Duodenal mucosa (tissue), 2 donors: ENCODE measurements at regions not wholly inside any gene's neighbourhood (a gene's known extent, or its start where the extent isn't known, plus 50 kb on each side); places are given as distances from the start of the nearest gene placed in this dataset.
"Not testable (repeated sequence)": the region's sequence is repeated elsewhere in the genome, so short reads cannot be mapped to it uniquely, and the experiment has no call there.

ENCODE experiments used
- H3K27ac ChIP-seq: one replicate; pipeline ENCODE4 v1.7.0; 2013; ENCODE audit warnings: low read depth, low read length
- H3K27me3 ChIP-seq, 2 donors: one replicate each; pipeline ENCODE4 v1.7.0; 2013; ENCODE audit warnings: low read length in 2 of 2, control low read depth in 1 of 2; ENCODE audit not compliant: insufficient read depth in 2 of 2, control insufficient read depth in 1 of 2
- H3K36me3 ChIP-seq, 2 donors: one replicate each; pipeline ENCODE4 v1.7.0; 2013; ENCODE audit warnings: low read length in 2 of 2, control low read depth in 1 of 2; ENCODE audit not compliant: insufficient read depth in 2 of 2, control insufficient read depth in 1 of 2
- H3K4me1 ChIP-seq, 2 donors: one replicate each; pipeline ENCODE4 v1.7.0; 2013; ENCODE audit warnings: low read length in 2 of 2, control low read depth in 1 of 2; ENCODE audit not compliant: insufficient read depth in 2 of 2, control insufficient read depth in 1 of 2
- H3K4me3 ChIP-seq, 2 donors: one replicate each; pipeline ENCODE4 v1.7.0; 2013; ENCODE audit warnings: low read length in 2 of 2, low read depth in 1 of 2
- H3K9ac ChIP-seq, 2 donors: one replicate each; pipeline ENCODE4 v1.7.0; 2013; ENCODE audit warnings: low read length in 2 of 2, low read depth in 1 of 2
- H3K9me3 ChIP-seq, 2 donors: one replicate each; pipeline ENCODE4 v1.7.0; 2013; ENCODE audit warnings: low read length in 2 of 2, control low read depth in 1 of 2; ENCODE audit not compliant: control insufficient read depth in 1 of 2

- H3K9me3 ChIP-seq, result no peaks in the 10 kb centered on the region
- no peak overlapping the region for H3K9ac ChIP-seq
- H3K4me3 ChIP-seq, result no peak overlapping the region
- no peaks in the 10 kb centered on the region for H3K4me1 ChIP-seq
- no peaks in the 10 kb centered on the region for H3K27me3 ChIP-seq
- H3K27ac ChIP-seq, result no peak overlapping the region
- no peaks in the 10 kb centered on the region for H3K36me3 ChIP-seq
Measured at GRCh38 chr9:19879062-19879461, 90.2 kb upstream of the SLC24A2 start.

DNA sequence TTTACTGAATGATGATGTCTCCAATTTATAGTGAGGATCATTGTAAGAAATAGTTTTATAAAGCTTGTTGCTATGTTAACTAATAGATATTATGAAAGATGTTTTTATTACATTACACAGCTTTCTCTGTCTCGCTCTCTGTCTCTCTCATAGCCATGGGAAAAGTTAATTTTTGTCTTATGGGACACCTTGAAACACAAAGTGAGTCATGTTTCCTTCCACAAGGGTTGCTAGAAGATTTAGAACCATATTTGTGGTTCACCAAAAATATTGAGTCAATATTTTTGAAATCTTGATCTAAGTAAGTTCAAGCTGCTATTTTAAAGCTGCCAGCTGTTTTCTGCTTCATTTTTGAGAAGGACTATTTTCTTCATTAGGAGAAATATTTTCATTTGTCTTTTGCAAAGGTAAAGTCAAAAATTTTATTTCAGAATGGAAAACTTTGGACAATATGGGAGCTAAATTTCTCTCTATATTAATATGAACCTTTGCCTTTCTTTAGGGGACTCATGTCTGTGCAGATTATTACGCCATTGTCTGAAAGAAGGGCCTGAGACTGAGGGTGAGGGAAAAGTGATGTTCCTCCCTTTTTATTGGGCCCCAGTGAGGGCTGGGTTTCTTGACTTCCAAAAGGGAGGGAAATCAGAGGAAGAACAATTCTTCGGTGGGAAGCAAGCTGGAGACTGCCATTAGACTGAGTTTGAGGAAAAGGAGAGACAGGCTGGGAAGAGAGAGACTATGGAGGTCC, 87.9 kb upstream of the SLC24A2 start:
- no peaks in the 10 kb centered on the region for H3K27me3 ChIP-seq
- H3K36me3 ChIP-seq, result no peaks in the 10 kb centered on the region
- no peak overlapping the region for H3K9ac ChIP-seq
- H3K4me3 ChIP-seq, result no peak overlapping the region
- no peak overlapping the region for H3K27ac ChIP-seq
- H3K9me3 ChIP-seq, result no peaks in the 10 kb centered on the region
- no peaks in the 10 kb centered on the region for H3K4me1 ChIP-seq

GRCh38 chr9:19875291-19875920, 86.6 kb upstream of the SLC24A2 start:
- Histone ChIP-seq H3K27ac (no peak overlapping the region), H3K27me3 (no peaks in the 10 kb centered on the region), H3K4me3 (no peak overlapping the region), H3K9ac (no peak overlapping the region), H3K9me3 (no peaks in the 10 kb centered on the region), H3K4me1 (no peaks in the 10 kb centered on the region), H3K36me3 (no peaks in the 10 kb centered on the region)

DNA sequence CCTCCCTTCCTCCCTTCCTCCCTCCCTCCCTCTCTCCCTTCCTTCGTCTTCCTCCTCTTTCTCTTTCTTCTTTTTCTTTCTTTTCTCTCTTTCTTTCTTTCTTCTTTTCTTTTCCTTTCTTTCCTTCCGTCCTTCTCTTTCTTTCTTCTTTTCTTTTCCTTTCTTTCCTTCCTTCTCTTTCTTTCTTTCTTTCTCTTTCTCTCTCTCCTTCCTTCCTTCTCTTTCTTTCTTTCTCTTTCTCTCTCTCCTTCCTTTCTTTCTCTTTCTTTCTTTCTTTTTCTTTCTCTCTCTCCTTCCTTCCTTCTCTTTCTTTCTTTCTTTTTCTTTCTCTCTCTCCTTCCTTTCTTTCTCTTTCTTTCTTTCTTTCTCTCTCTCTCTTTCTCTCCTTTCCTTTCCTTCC, 84.4 kb upstream of the SLC24A2 start:
- H3K4me1 ChIP-seq, H3K36me3 ChIP-seq, H3K27ac ChIP-seq, H3K27me3 ChIP-seq, H3K4me3 ChIP-seq, H3K9me3 ChIP-seq, H3K9ac ChIP-seq: not testable (repeated sequence)

DNA sequence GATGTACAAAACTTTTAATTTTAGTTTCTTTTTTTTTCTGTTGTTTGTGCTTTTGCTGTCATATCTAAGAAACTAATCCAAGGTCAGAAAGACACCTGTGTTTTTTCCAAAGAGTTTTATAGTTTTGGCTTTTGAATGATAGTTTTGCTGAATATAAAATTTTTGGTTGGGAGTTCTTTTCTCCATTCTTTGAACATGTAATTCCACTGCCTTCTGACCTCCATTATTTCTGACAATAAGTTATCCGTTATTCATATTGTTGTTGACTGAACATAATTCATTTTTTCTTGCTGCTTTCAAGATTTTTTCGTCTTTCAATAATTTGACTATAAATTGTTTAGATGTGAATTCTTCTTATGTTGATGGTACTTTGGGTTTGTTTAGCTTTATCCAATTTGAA, 82.2 kb upstream of the SLC24A2 start:
- Histone ChIP-seq H3K9ac (no peak overlapping the region), H3K27ac (no peak overlapping the region), H3K4me1 (no peaks in the 10 kb centered on the region), H3K4me3 (no peak overlapping the region), H3K9me3 (no peaks in the 10 kb centered on the region), H3K27me3 (no peaks in the 10 kb centered on the region), H3K36me3 (no peaks in the 10 kb centered on the region)

- Histone ChIP-seq H3K9ac (no peak overlapping the region), H3K36me3 (no peaks in the 10 kb centered on the region), H3K4me1 (no peaks in the 10 kb centered on the region), H3K27ac (no peak overlapping the region), H3K9me3 (no peaks in the 10 kb centered on the region), H3K4me3 (no peak overlapping the region), H3K27me3 (no peaks in the 10 kb centered on the region)
Measured at GRCh38 chr9:19840953-19841352, 52.1 kb upstream of the SLC24A2 start.
